ENCODE measurements at regions not wholly inside any gene's neighbourhood (a gene's known extent, or its start where the extent isn't known, plus 50 kb on each side); places are given as distances from the start of the nearest gene placed in this dataset.

- DNase-seq (no peak), ATAC-seq (no peak)
- no TSS peak for BruUV-seq (replicated peaks)
- Histone ChIP-seq H3K9me3 (ENCODE audit: low read length) (no peaks in the 10 kb centered on the region), H3F3A (ENCODE audit: low read length, unreplicated experiment) (no peaks in the 10 kb centered on the region), H3K79me2 (ENCODE audit: low read length) (no peaks in the 10 kb centered on the region), H3K4me2 (ENCODE audit: low read length) (no peak overlapping the region), H3K9ac (ENCODE audit: low read length) (no peak overlapping the region), H4K20me1 (ENCODE audit: low read length) (no peaks in the 10 kb centered on the region), H3K27me3 (ENCODE audit: low read length) (no peaks in the 10 kb centered on the region), H3K36me3 (ENCODE audit: low read depth, low read length) (no peaks in the 10 kb centered on the region), H3K9me2 (replicated peaks; ENCODE audit: low read length) (no peaks in the 10 kb centered on the region), H2AFZ (ENCODE audit: low read length) (no peak overlapping the region), H3K27ac (ENCODE audit: low read length) (no peak overlapping the region), H3K4me3 (ENCODE audit: low read length) (no peak overlapping the region), H3K4me1 (ENCODE audit: insufficient read depth, low read length) (no peaks in the 10 kb centered on the region)
- intact Hi-C loops (cut with micrococcal nuclease): no loop called here
- ChIA-PET POLR2A (ENCODE audit: unreplicated experiment) (no interaction called here), CTCF (no interaction called here)
- TF ChIP-seq EZH2phosphoT487 (IDR thresholded peaks at IDR 0.05; ENCODE audit: borderline replicate concordance, low read length) (no peak), EZH2 (IDR thresholded peaks at IDR 0.05; ENCODE audit: low read length, unreplicated experiment) (no peak), CTCF (conservative IDR thresholded peaks at IDR 0.05; ENCODE audit: low read depth, low read length) (no peak)
These were observed 554.5 kb upstream of the MAP3K7 start for GRCh38 chr6:91141346-91141745.

GRCh38 chr6:91140449-91140848 is 553.6 kb upstream of the MAP3K7 start:
- H3K4me1 ChIP-seq (ENCODE audit: insufficient read depth, low read length): no peaks in the 10 kb centered on the region
- H3F3A ChIP-seq (ENCODE audit: low read length, unreplicated experiment): no peaks in the 10 kb centered on the region
- no peaks in the 10 kb centered on the region for H3K36me3 ChIP-seq (ENCODE audit: low read depth, low read length)
- H3K4me3 ChIP-seq (ENCODE audit: low read length): no peak overlapping the region
- no peaks in the 10 kb centered on the region for H4K20me1 ChIP-seq (ENCODE audit: low read length)
- H2AFZ ChIP-seq (ENCODE audit: low read length): no peak overlapping the region
- BruUV-seq (replicated peaks): no TSS peak
- intact Hi-C loops (cut with micrococcal nuclease): no loop called here
- no peaks in the 10 kb centered on the region for H3K9me3 ChIP-seq (ENCODE audit: low read length)
- no peaks in the 10 kb centered on the region for H3K27me3 ChIP-seq (ENCODE audit: low read length)
- TF ChIP-seq EZH2phosphoT487 (IDR thresholded peaks at IDR 0.05; ENCODE audit: borderline replicate concordance, low read length): no peak
- TF ChIP-seq CTCF (conservative IDR thresholded peaks at IDR 0.05; ENCODE audit: low read depth, low read length): no peak
- TF ChIP-seq EZH2 (IDR thresholded peaks at IDR 0.05; ENCODE audit: low read length, unreplicated experiment): no peak
- ChIA-PET POLR2A (ENCODE audit: unreplicated experiment) (no interaction called here), CTCF (no interaction called here)
- H3K79me2 ChIP-seq (ENCODE audit: low read length): no peaks in the 10 kb centered on the region
- DNase-seq (no peak), ATAC-seq (no peak)
- H3K9ac ChIP-seq (ENCODE audit: low read length): no peak overlapping the region
- H3K27ac ChIP-seq (ENCODE audit: low read length): no peak overlapping the region
- no peaks in the 10 kb centered on the region for H3K9me2 ChIP-seq (replicated peaks; ENCODE audit: low read length)
- no peak overlapping the region for H3K4me2 ChIP-seq (ENCODE audit: low read length)

GRCh38 chr6:91137286-91137685 is 550.4 kb upstream of the MAP3K7 start:
- ChIA-PET POLR2A (ENCODE audit: unreplicated experiment) (no interaction called here), CTCF (no interaction called here)
- no peak for DNase-seq
- no TSS peak for BruUV-seq (replicated peaks)
- Histone ChIP-seq H3K27ac (ENCODE audit: low read length) (no peak overlapping the region), H3K4me3 (ENCODE audit: low read length) (no peak overlapping the region), H3K9me2 (replicated peaks; ENCODE audit: low read length) (no peaks in the 10 kb centered on the region), H3K36me3 (ENCODE audit: low read depth, low read length) (no peaks in the 10 kb centered on the region), H3K79me2 (ENCODE audit: low read length) (no peaks in the 10 kb centered on the region), H3K9me3 (ENCODE audit: low read length) (no peaks in the 10 kb centered on the region), H3F3A (ENCODE audit: low read length, unreplicated experiment) (no peaks in the 10 kb centered on the region), H4K20me1 (ENCODE audit: low read length) (no peaks in the 10 kb centered on the region), H3K4me1 (ENCODE audit: insufficient read depth, low read length) (no peaks in the 10 kb centered on the region), H3K9ac (ENCODE audit: low read length) (no peak overlapping the region), H3K27me3 (ENCODE audit: low read length) (no peaks in the 10 kb centered on the region), H2AFZ (ENCODE audit: low read length) (no peak overlapping the region), H3K4me2 (ENCODE audit: low read length) (no peak overlapping the region)
- ATAC-seq: no peak
- TF ChIP-seq CTCF (conservative IDR thresholded peaks at IDR 0.05; ENCODE audit: low read depth, low read length): no peak
- TF ChIP-seq EZH2 (IDR thresholded peaks at IDR 0.05; ENCODE audit: low read length, unreplicated experiment): no peak
- TF ChIP-seq EZH2phosphoT487 (IDR thresholded peaks at IDR 0.05; ENCODE audit: borderline replicate concordance, low read length): no peak
- intact Hi-C loops (cut with micrococcal nuclease): no loop called here

All from PC-3 (cell line).